Right lobe of liver (tissue), 4 donors: ENCODE measurements at regions not wholly inside any gene's neighbourhood (a gene's known extent, or its start where the extent isn't known, plus 50 kb on each side); places are given as distances from the start of the nearest gene placed in this dataset.

Experiments
- POLR2A ChIP-seq: fragments of 450-650 bp; IDR thresholded peaks from one replicate; pipeline ENCODE4 v1.6.1; 2017; ENCODE audit warnings: antibody characterized with exemption, mild to moderate bottlenecking
- TF ChIP-seq, protein P1 (sequence below), 4 donors: fragments of 200-600 bp in 3 of 4; fragments of 450-650 bp in 1 of 4; IDR thresholded peaks; one replicate each; pipeline versions ENCODE4 v1.5.1 to v1.8.0; 2016 to 2022; ENCODE audit warnings: antibody characterized with exemption in 4 of 4, mild to moderate bottlenecking in 2 of 4
- donor health status: DM: no; HTN: no; CAD: no.
- donor health status: DM: no; HTN: no; CAD: no.
- donor health status: DM: no; HTN: yes; CAD: no.

DNA sequence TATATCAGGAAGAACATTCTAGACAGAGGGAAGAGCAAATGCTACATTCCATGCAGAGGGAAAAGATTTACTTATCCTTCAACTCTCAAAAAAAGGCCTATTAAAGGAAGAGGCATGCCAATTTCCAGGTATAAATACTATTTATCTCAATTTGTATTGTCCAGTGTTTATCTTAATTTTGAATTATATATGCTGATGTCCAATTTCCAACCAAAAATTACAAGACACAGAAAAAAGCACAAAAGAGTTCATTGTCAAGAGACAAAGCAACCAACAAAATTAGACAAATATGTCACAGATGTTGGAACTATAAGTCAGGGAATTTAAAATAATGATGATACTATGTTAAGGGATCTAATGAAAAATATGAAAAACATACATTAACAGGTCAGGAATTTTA is 286.6 kb upstream of the SFSWAP start:
- TF ChIP-seq, protein P1, sequence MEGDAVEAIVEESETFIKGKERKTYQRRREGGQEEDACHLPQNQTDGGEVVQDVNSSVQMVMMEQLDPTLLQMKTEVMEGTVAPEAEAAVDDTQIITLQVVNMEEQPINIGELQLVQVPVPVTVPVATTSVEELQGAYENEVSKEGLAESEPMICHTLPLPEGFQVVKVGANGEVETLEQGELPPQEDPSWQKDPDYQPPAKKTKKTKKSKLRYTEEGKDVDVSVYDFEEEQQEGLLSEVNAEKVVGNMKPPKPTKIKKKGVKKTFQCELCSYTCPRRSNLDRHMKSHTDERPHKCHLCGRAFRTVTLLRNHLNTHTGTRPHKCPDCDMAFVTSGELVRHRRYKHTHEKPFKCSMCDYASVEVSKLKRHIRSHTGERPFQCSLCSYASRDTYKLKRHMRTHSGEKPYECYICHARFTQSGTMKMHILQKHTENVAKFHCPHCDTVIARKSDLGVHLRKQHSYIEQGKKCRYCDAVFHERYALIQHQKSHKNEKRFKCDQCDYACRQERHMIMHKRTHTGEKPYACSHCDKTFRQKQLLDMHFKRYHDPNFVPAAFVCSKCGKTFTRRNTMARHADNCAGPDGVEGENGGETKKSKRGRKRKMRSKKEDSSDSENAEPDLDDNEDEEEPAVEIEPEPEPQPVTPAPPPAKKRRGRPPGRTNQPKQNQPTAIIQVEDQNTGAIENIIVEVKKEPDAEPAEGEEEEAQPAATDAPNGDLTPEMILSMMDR (IDR thresholded peaks at IDR 0.05), result no peak
- TF ChIP-seq POLR2A, result no peak
